ENCODE measurements at regions not wholly inside any gene's neighbourhood (a gene's known extent, or its start where the extent isn't known, plus 50 kb on each side); places are given as distances from the start of the nearest gene placed in this dataset.

DNA sequence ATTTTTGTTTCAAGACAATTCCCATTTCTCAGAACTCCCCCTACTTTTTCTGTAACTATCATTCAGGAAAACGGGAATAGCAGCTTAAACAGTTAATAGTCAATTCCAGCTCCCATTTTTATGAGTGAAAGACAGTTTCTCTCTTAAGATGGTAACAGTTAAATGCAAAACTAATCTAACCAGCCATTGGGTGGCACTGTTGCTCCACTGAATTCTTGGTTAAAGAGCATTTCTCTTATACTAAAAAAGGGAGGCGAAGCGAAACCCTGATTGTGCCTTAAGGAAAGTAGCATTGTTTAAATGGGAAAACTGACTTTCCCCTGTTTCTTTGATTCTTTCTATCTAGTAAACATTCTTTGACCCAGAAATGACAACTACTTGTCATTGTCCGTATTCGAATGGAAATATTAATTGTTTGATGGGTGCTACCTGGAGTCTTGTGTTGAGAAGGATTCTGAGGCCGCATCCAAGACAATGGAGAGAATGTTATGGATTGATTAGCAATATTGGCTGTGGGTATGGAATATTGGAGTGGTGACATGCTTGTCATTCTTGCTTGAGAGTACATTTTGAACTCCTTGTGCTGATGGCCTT, 507.8 kb downstream of the MAT2B start:
- TF ChIP-seq, protein P1, sequence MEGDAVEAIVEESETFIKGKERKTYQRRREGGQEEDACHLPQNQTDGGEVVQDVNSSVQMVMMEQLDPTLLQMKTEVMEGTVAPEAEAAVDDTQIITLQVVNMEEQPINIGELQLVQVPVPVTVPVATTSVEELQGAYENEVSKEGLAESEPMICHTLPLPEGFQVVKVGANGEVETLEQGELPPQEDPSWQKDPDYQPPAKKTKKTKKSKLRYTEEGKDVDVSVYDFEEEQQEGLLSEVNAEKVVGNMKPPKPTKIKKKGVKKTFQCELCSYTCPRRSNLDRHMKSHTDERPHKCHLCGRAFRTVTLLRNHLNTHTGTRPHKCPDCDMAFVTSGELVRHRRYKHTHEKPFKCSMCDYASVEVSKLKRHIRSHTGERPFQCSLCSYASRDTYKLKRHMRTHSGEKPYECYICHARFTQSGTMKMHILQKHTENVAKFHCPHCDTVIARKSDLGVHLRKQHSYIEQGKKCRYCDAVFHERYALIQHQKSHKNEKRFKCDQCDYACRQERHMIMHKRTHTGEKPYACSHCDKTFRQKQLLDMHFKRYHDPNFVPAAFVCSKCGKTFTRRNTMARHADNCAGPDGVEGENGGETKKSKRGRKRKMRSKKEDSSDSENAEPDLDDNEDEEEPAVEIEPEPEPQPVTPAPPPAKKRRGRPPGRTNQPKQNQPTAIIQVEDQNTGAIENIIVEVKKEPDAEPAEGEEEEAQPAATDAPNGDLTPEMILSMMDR (IDR thresholded peaks at IDR 0.05; ENCODE audit: low read depth, low read length) = peak; percentile 17
- TF ChIP-seq POLR2A (IDR thresholded peaks at IDR 0.05; ENCODE audit: extremely low read depth, insufficient read length) = no peak
- TF ChIP-seq, protein P2, sequence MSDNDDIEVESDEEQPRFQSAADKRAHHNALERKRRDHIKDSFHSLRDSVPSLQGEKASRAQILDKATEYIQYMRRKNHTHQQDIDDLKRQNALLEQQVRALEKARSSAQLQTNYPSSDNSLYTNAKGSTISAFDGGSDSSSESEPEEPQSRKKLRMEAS (IDR thresholded peaks at IDR 0.05; ENCODE audit: low read depth, low read length) = no peak

Data from NB4 (cell line).